Retinal pigment epithelial cell (primary cell): ENCODE measurements at regions not wholly inside any gene's neighbourhood (a gene's known extent, or its start where the extent isn't known, plus 50 kb on each side); places are given as distances from the start of the nearest gene placed in this dataset.

ENCODE experiments used
- DNase-seq: peaks from one replicate; pipeline ENCODE4 v3.0.0-alpha.2; 2010; ENCODE audit warnings: low read depth
- H3K4me3 ChIP-seq: 2 replicates; pipeline ENCODE4 v1.5.1; 2011; ENCODE audit warnings: mild to moderate bottlenecking, low read length, control low read depth, moderate library complexity
- TF ChIP-seq, protein P1 (sequence below): conservative IDR thresholded peaks from 2 replicates; pipeline ENCODE4 v1.5.1; 2011; ENCODE audit warnings: low read depth, low read length, control low read depth, inconsistent platforms

DNA sequence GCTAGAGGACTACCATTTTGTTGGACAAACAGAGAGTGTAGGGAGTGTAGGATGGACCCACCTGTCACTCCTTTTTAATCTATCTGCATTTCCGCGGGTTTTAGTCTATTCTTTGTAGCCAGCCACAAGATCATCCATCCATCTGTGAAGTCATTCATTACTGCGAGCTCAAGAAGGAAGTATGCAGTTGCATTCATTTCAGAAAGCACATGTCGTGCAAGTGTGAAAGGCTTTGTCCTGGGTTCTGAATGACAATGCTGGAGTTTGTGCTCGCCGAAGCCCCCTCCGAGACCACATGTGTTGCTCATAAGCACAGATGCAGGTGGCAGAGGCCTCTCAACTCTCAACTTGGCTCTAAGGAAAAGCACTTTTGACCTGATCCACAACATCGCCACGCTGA is 70.3 kb upstream of the BASP1 start:
- H3K4me3 ChIP-seq: no peak overlapping the region
- no peak for DNase-seq
- TF ChIP-seq, protein P1, sequence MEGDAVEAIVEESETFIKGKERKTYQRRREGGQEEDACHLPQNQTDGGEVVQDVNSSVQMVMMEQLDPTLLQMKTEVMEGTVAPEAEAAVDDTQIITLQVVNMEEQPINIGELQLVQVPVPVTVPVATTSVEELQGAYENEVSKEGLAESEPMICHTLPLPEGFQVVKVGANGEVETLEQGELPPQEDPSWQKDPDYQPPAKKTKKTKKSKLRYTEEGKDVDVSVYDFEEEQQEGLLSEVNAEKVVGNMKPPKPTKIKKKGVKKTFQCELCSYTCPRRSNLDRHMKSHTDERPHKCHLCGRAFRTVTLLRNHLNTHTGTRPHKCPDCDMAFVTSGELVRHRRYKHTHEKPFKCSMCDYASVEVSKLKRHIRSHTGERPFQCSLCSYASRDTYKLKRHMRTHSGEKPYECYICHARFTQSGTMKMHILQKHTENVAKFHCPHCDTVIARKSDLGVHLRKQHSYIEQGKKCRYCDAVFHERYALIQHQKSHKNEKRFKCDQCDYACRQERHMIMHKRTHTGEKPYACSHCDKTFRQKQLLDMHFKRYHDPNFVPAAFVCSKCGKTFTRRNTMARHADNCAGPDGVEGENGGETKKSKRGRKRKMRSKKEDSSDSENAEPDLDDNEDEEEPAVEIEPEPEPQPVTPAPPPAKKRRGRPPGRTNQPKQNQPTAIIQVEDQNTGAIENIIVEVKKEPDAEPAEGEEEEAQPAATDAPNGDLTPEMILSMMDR: no peak

DNA sequence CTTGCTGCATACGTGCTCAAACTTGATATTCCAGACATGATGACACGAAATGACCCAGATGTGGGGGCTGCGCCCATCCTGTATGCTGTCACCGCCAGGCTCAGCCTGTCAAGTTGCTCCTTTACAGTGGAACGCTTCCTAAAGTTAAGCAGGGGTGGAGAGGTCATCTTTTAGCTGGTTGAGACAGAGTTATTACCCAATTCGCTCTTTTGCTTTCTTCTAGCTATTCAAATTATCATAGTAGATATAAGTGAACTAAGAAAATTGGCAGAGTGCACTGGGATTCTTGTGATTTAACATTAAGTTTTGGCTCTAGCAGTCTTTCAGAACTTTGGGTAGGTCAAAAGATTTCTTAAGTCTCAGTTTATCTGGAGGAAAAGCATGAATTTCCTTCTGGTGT is 69.8 kb upstream of the BASP1 start:
- DNase-seq: no peak
- no peak overlapping the region for H3K4me3 ChIP-seq
- TF ChIP-seq, protein P1: no peak

DNA sequence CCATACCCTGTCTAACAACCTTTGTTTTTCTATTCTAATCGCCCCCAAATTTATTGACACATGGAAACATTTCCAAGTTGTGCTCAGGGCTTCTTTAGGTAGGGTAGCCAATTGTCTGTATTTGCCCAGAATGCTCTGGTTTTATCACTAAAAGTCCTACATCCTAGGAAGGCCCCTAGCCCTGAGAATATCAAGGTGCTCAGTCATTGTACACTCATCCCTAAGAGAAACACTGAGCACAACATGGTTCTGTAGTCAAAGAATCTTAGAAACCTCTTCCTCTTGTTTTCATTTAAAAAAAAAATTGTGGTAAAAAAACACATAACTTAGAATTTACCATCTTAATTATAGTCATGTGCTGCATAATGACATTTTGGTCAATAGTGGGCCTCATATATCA is 69.0 kb upstream of the BASP1 start:
- TF ChIP-seq, protein P1: no peak
- DNase-seq: no peak
- H3K4me3 ChIP-seq: no peak overlapping the region

- TF ChIP-seq, protein P1: no peak
- DNase-seq: no peak
- no peak overlapping the region for H3K4me3 ChIP-seq
Measured at GRCh38 chr5:17149786-17150185, 67.6 kb upstream of the BASP1 start.

DNA sequence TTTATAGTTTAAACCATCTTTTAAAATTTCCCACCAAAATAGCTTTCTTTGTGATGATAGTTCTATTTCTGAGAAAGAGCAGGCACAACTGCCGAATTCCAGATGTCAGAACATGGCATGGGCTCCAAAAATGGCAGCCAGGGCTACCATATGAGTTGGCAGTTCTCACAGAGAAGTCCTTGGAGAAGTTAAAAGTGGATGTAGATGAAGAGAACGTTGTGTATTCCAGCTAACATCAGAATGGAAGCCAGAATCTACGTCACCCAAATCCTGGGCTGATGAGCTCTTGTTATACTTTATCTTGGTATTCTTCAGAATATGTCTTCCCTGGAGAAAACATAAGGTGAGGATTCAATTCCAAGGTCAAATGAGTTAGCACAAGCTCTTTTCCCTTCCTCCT is 66.9 kb upstream of the BASP1 start:
- H3K4me3 ChIP-seq: no peak overlapping the region
- TF ChIP-seq, protein P1: no peak
- DNase-seq: no peak

GRCh38 chr5:17151686-17152085 is 65.7 kb upstream of the BASP1 start:
- H3K4me3 ChIP-seq: no peak overlapping the region
- TF ChIP-seq, protein P1: no peak
- DNase-seq: no peak

- no peak for DNase-seq
- TF ChIP-seq, protein P1: no peak
- H3K4me3 ChIP-seq: no peak overlapping the region
Measured at GRCh38 chr5:17154211-17154996, 63.0 kb upstream of the BASP1 start.
